IMR-90 (cell line): ENCODE measurements at regions not wholly inside any gene's neighbourhood (a gene's known extent, or its start where the extent isn't known, plus 50 kb on each side); places are given as distances from the start of the nearest gene placed in this dataset.

ENCODE experiments used
- ATAC-seq: fragments of 200-7000 bp; cut with Tn5 transposase; 2 replicates; pipeline ENCODE4 v1.9.1; 2020; ENCODE audit warnings: low read depth, mild to moderate bottlenecking, moderate library complexity
- BruUV-seq: library from RNA; stranded (reverse); fragments of 400-500 nt; replicated peaks from 2 replicates; lab custom pipeline; 2021; lab: Mats Ljungman, UMichigan
- CTCF ChIA-PET: fragments of 300-600 bp; formaldehyde crosslinking; extraction: SDS; loops from one replicate; lab custom pipeline; 2021; ENCODE audit warnings: antibody characterized with exemption; lab: Yijun Ruan, JAX
- POLR2A ChIA-PET: fragments of 300-600 bp; sonication (Branson Sonifier 250); formaldehyde crosslinking; loops from one replicate; lab custom pipeline; 2022; ENCODE audit warnings: antibody characterized with exemption; ENCODE audit not compliant: unreplicated experiment; lab: Charles Lee
- DNase-seq: peaks from one replicate; pipeline ENCODE4 v3.0.0; 2013
- H2AFZ ChIP-seq: replicated peaks from 2 replicates; pipeline ENCODE3; 2013; ENCODE audit warnings: low read length, mild to moderate bottlenecking; ENCODE audit not compliant: poor library complexity
- H2AK5ac ChIP-seq: 2 replicates; pipeline ENCODE4 v1.6.1; 2013; ENCODE audit warnings: low read depth, low read length, inconsistent platforms
- H2AK9ac ChIP-seq: replicated peaks from 2 replicates; pipeline ENCODE3; 2013; ENCODE audit warnings: mild to moderate bottlenecking, low read depth, low read length, moderate library complexity; ENCODE audit not compliant: poor library complexity
- H2BK120ac ChIP-seq: 2 replicates; pipeline ENCODE4 v1.6.1; 2013; ENCODE audit warnings: low read depth, low read length, inconsistent platforms
- H2BK15ac ChIP-seq: 3 replicates; pipeline ENCODE4 v1.6.1; 2013; ENCODE audit warnings: low read depth, low read length, inconsistent platforms
- H2BK20ac ChIP-seq: 2 replicates; pipeline ENCODE4 v1.6.1; 2013; ENCODE audit warnings: low read depth, mild to moderate bottlenecking, inconsistent platforms, low read length, moderate library complexity
- H2BK5ac ChIP-seq: 2 replicates; pipeline ENCODE4 v1.6.1; 2013; ENCODE audit warnings: mild to moderate bottlenecking, low read depth, low read length, inconsistent platforms; ENCODE audit not compliant: poor library complexity, severe bottlenecking
- H3K14ac ChIP-seq: replicated peaks from 2 replicates; pipeline ENCODE4 v1.6.1; 2013; ENCODE audit warnings: low read depth, low read length, inconsistent platforms
- H3K18ac ChIP-seq: 2 replicates; pipeline ENCODE4 v1.6.1; 2013; ENCODE audit warnings: low read depth, low read length, control low read depth
- H3K23ac ChIP-seq: 2 replicates; pipeline ENCODE4 v1.6.1; 2013; ENCODE audit warnings: low read depth, low read length, inconsistent platforms
- H3K27ac ChIP-seq: 2 replicates; pipeline ENCODE4 v1.5.1; 2013; ENCODE audit warnings: mild to moderate bottlenecking, control low read depth, low read length; ENCODE audit not compliant: insufficient read depth
- H3K27me3 ChIP-seq: 2 replicates; pipeline ENCODE4 v1.6.1; 2013; ENCODE audit warnings: low read length; ENCODE audit not compliant: control insufficient read depth, insufficient read depth
- H3K36me3 ChIP-seq: 2 replicates; pipeline ENCODE4 v1.6.1; 2013; ENCODE audit warnings: low read length, mixed read lengths; ENCODE audit not compliant: control insufficient read depth, insufficient read depth
- H3K4ac ChIP-seq: 2 replicates; pipeline ENCODE4 v1.6.1; 2013; ENCODE audit warnings: low read depth, low read length, inconsistent platforms
- H3K4me1 ChIP-seq: 2 replicates; pipeline ENCODE4 v1.6.1; 2013; ENCODE audit warnings: low read length, mixed read lengths; ENCODE audit not compliant: control insufficient read depth, insufficient read depth
- H3K4me2 ChIP-seq: 2 replicates; pipeline ENCODE4 v1.6.1; 2013; ENCODE audit warnings: low read depth, mild to moderate bottlenecking, control low read depth, low read length, moderate library complexity
- H3K4me3 ChIP-seq: 2 replicates; pipeline ENCODE4 v1.5.1; 2013; ENCODE audit warnings: low read depth, mild to moderate bottlenecking, control low read depth, low read length, moderate library complexity; ENCODE audit not compliant: insufficient read depth
- H3K56ac ChIP-seq: 2 replicates; pipeline ENCODE4 v1.6.1; 2013; ENCODE audit warnings: low read length, inconsistent platforms; ENCODE audit not compliant: insufficient read depth; ENCODE audit errors: extremely low read depth
- H3K79me1 ChIP-seq, 2 experiments: 2 replicates each; pipeline ENCODE4 v1.6.1; 2013; ENCODE audit warnings: low read length in 2 of 2, inconsistent platforms in 1 of 2, low read depth in 1 of 2
- H3K9ac ChIP-seq: 2 replicates; pipeline ENCODE4 v1.6.1; 2013; ENCODE audit warnings: low read depth, low read length, control low read depth
- H3K9me1 ChIP-seq: 2 replicates; pipeline ENCODE4 v1.6.1; 2013; ENCODE audit warnings: low read length, inconsistent platforms; ENCODE audit not compliant: insufficient read depth
- H3K9me3 ChIP-seq: 2 replicates; pipeline ENCODE4 v1.6.1; 2013; ENCODE audit warnings: low read length; ENCODE audit not compliant: control insufficient read depth, insufficient read depth
- H4K20me1 ChIP-seq: 2 replicates; pipeline ENCODE4 v1.6.1; 2013; ENCODE audit warnings: low read length, inconsistent platforms; ENCODE audit not compliant: insufficient read depth
- H4K5ac ChIP-seq: 2 replicates; pipeline ENCODE4 v1.6.1; 2013; ENCODE audit warnings: mild to moderate bottlenecking, low read depth, low read length, control low read depth
- H4K8ac ChIP-seq, 2 experiments: 2 replicates each; pipeline ENCODE4 v1.6.1; 2013; ENCODE audit warnings: low read depth in 2 of 2, low read length in 2 of 2, control low read depth in 1 of 2, inconsistent platforms in 1 of 2
- H4K91ac ChIP-seq: 2 replicates; pipeline ENCODE4 v1.6.1; 2013; ENCODE audit warnings: low read depth, low read length, inconsistent platforms; ENCODE audit not compliant: insufficient read depth
- BHLHE40 ChIP-seq: fragments of 150-350 bp; IDR thresholded peaks from 2 replicates; pipeline ENCODE4 v1.6.1; 2016; ENCODE audit warnings: mild to moderate bottlenecking, low read depth, low read length
- RCOR1 ChIP-seq: IDR thresholded peaks from 2 replicates; pipeline ENCODE4 v1.6.1; 2012; ENCODE audit warnings: mild to moderate bottlenecking, low read length, improper control_type of control experiment; ENCODE audit not compliant: insufficient replicate concordance
- SMC3 ChIP-seq: fragments of 150-350 bp; IDR thresholded peaks from 2 replicates; pipeline ENCODE4 v1.6.1; 2016; ENCODE audit warnings: low read depth, mild to moderate bottlenecking, antibody characterized with exemption, low read length, moderate library complexity
- WGBS, 2 experiments: methylation state at CpG; one replicate each; pipeline versions ENCODE4 v1.1.5 to v1.1.7; 2013; ENCODE audit warnings: missing lambda C conversion rate in 2 of 2; ENCODE audit not compliant: insufficient read length in 1 of 2; ENCODE audit errors: extremely low coverage in 2 of 2; 5-methylcytosine and 5-hydroxymethylcytosine counted together
- dilution Hi-C: fragments of 300-500 bp; cut with HindIII; formaldehyde crosslinking; loops from one replicate; pipeline ENCODE4 v1.14.3; 2018; ENCODE audit warnings: low sequenced_read_pairs; ENCODE audit not compliant: unreplicated experiment
- in situ Hi-C: fragments of 300-500 bp; cut with MboI; formaldehyde crosslinking; loops from 3 replicates; pipeline ENCODE4 v1.14.3; 2019; ENCODE audit warnings: low sequenced_read_pairs, inconsistent platforms, mixed read lengths
- intact Hi-C: fragments of 100-400 bp; cut with micrococcal nuclease; formaldehyde crosslinking; loops from 2 replicates; pipeline ENCODE4 v1.10.0; 2022

DNA sequence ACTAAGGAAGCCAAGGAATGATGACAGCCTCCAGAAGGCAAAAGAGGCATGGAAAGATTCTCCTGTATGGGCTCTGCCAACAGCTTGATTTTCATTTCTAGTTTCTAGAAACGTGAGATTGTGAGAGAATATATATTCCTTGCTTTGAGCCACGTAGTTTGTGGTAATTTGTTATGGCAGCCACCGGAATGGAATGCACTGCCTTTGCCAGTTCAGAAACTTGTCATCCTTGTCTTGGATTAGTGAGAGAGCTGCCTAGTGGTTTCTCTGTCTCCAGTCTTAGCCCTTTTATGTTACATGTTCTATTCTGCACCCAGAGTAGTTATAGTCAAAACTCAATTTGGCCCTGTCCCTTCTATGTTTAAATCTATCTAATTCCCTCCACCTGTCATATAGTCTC lies 216.0 kb upstream of the PTGFR start:
- ATAC-seq (peak; percentile 42), DNase-seq (peak; percentile 91)
- Histone ChIP-seq H4K91ac (peak overlapping the region; percentile 83), H2BK5ac (peak overlapping the region; percentile 92), H3K9ac (no peak overlapping the region), H3K9me3 (no peaks in the 10 kb centered on the region), H4K5ac (peak overlapping the region; percentile 61; the same call in 1 of the 2 replicates), H3K56ac (peak overlapping the region; percentile 42; the same call in 1 of the 2 replicates), H3K27me3 (no peaks in the 10 kb centered on the region), H3K4ac (peak overlapping the region; percentile 93), H3K36me3 (no peaks in the 10 kb centered on the region), H3K4me1 (peaks cover 23% of the 10 kb centered on the region; the same call in 1 of the 2 replicates), H2AFZ (peak overlapping the region; percentile 69), H2AK9ac (peak overlapping the region; percentile 21), H3K14ac (peak overlapping the region; percentile 92), H2BK15ac (peak overlapping the region; percentile 73; the same call in 1 of the 3 replicates), H3K79me1 (no peaks in the 10 kb centered on the region), H3K18ac (peak overlapping the region; percentile 84; the same call in 1 of the 2 replicates), H4K20me1 (no peaks in the 10 kb centered on the region), H4K8ac (peak overlapping the region; percentile 28 to 91), H3K23ac (peak overlapping the region; percentile 88), H2AK5ac (peak overlapping the region; percentile 55; the same call in 1 of the 2 replicates), H3K4me2 (peak overlapping the region; percentile 14; the same call in 1 of the 2 replicates), H3K27ac (peak overlapping the region; percentile 68), H3K9me1 (peaks cover 17% of the 10 kb centered on the region), H3K4me3 (no peak overlapping the region), H2BK20ac (peak overlapping the region; percentile 96), H2BK120ac (peak overlapping the region; percentile 97)
- WGBS, 2 experiments = 14% methylated on average over 1 of the region's 3 CpGs; no CpG with 5 or more reads in 1 of the 2 experiments
- ChIA-PET POLR2A (no interaction called here), CTCF (interaction anchor here (0.7 to 1.7 kb wide), 2 partner anchors 34 to 315 kb away, joined by 4 read pairs; no protein-coding TSS in a partner anchor)
- in situ Hi-C loops (no loop called here), dilution Hi-C loops (no loop called here), intact Hi-C loops (loop anchor here (2.0 to 10.0 kb wide), 2 partner anchors 60 to 130 kb away; no protein-coding TSS in a partner anchor)
- BruUV-seq = no TSS peak
- TF ChIP-seq RCOR1 = peak; percentile 25
- peak; percentile 85 for TF ChIP-seq BHLHE40
- TF ChIP-seq SMC3 = no peak
